ENCODE measurements at regions not wholly inside any gene's neighbourhood (a gene's known extent, or its start where the extent isn't known, plus 50 kb on each side); places are given as distances from the start of the nearest gene placed in this dataset.

GRCh38 chr4:159476886-159477285 is 374.0 kb downstream of the RAPGEF2 start:
- H3K9me3 ChIP-seq, result no peaks in the 10 kb centered on the region
- no peak overlapping the region for H3K27ac ChIP-seq
- H3K36me3 ChIP-seq, result no peaks in the 10 kb centered on the region
- H3K4me1 ChIP-seq, result 0 out of 2 replicates have a peak, but pooled peaks cover 3% of the 10 kb centered on the region
- no peak overlapping the region for H3K4me2 ChIP-seq
- H3K27me3 ChIP-seq, result no peaks in the 10 kb centered on the region
- no peak overlapping the region for H3K4me3 ChIP-seq
- H4K20me1 ChIP-seq, result no peaks in the 10 kb centered on the region
- TF ChIP-seq Cebpa-rat (IDR thresholded peaks at IDR 0.05), result no peak
- H3K9ac ChIP-seq, result no peak overlapping the region

- H3K9me3 ChIP-seq, result no peaks in the 10 kb centered on the region
- no peak overlapping the region for H3K4me2 ChIP-seq
- H4K20me1 ChIP-seq, result no peaks in the 10 kb centered on the region
- no peaks in the 10 kb centered on the region for H3K27me3 ChIP-seq
- no peak overlapping the region for H3K9ac ChIP-seq
- no peak overlapping the region for H3K4me3 ChIP-seq
- H3K4me1 ChIP-seq, result peaks cover 10% of the 10 kb centered on the region
- no peak for TF ChIP-seq Cebpa-rat (IDR thresholded peaks at IDR 0.05)
- no peak overlapping the region for H3K27ac ChIP-seq
- no peaks in the 10 kb centered on the region for H3K36me3 ChIP-seq
Observed at GRCh38 chr4:159480826-159481225, 377.9 kb downstream of the RAPGEF2 start.

- no peak overlapping the region for H3K4me3 ChIP-seq
- no peak for TF ChIP-seq Cebpa-rat (IDR thresholded peaks at IDR 0.05)
- peaks cover 10% of the 10 kb centered on the region for H3K4me1 ChIP-seq
Observed at GRCh38 chr4:159481936-159482335, 379.1 kb downstream of the RAPGEF2 start.

GRCh38 chr4:159483110-159483781 is 380.4 kb downstream of the RAPGEF2 start:
- Histone ChIP-seq H3K27ac (no peak overlapping the region), H3K4me2 (peak overlapping the region; percentile 22), H3K27me3 (no peaks in the 10 kb centered on the region)

More at GRCh38 chr4:159481936-159482335, 379.1 kb downstream of the RAPGEF2 start:
- Histone ChIP-seq H3K9me3 (no peaks in the 10 kb centered on the region), H3K27me3 (no peaks in the 10 kb centered on the region), H4K20me1 (no peaks in the 10 kb centered on the region), H3K36me3 (no peaks in the 10 kb centered on the region), H3K27ac (no peak overlapping the region), H3K4me2 (no peak overlapping the region), H3K9ac (no peak overlapping the region)

GRCh38 chr4:159483782-159484741 is 381.2 kb downstream of the RAPGEF2 start:
- Histone ChIP-seq H3K9me3 (no peaks in the 10 kb centered on the region), H3K4me1 (peaks cover 10% of the 10 kb centered on the region), H3K9ac (no peak overlapping the region), H4K20me1 (no peaks in the 10 kb centered on the region), H3K4me2 (peak overlapping the region; percentile 22; the same call in 1 of the 2 replicates), H3K4me3 (no peak overlapping the region), H3K36me3 (no peaks in the 10 kb centered on the region), H3K27me3 (no peaks in the 10 kb centered on the region), H3K27ac (no peak overlapping the region)
- TF ChIP-seq Cebpa-rat (IDR thresholded peaks at IDR 0.05), result no peak

More at GRCh38 chr4:159483110-159483781, 380.4 kb downstream of the RAPGEF2 start:
- Histone ChIP-seq H3K36me3 (no peaks in the 10 kb centered on the region), H3K4me3 (no peak overlapping the region), H3K4me1 (peaks cover 10% of the 10 kb centered on the region), H3K9ac (no peak overlapping the region), H3K9me3 (no peaks in the 10 kb centered on the region), H4K20me1 (no peaks in the 10 kb centered on the region)
- TF ChIP-seq Cebpa-rat (IDR thresholded peaks at IDR 0.05), result no peak

GRCh38 chr4:159484864-159485263 is 382.0 kb downstream of the RAPGEF2 start:
- Histone ChIP-seq H3K9ac (no peak overlapping the region), H3K36me3 (no peaks in the 10 kb centered on the region), H3K4me1 (peaks cover 10% of the 10 kb centered on the region), H3K27ac (no peak overlapping the region), H3K27me3 (no peaks in the 10 kb centered on the region), H3K9me3 (no peaks in the 10 kb centered on the region), H3K4me3 (no peak overlapping the region), H4K20me1 (no peaks in the 10 kb centered on the region), H3K4me2 (no peak overlapping the region)
- TF ChIP-seq Cebpa-rat (IDR thresholded peaks at IDR 0.05), result no peak

GRCh38 chr4:159487284-159487747 is 384.4 kb downstream of the RAPGEF2 start:
- H3K9ac ChIP-seq, result no peak overlapping the region
- peaks cover 10% of the 10 kb centered on the region for H3K4me1 ChIP-seq
- H3K27ac ChIP-seq, result no peak overlapping the region
- H4K20me1 ChIP-seq, result no peaks in the 10 kb centered on the region
- TF ChIP-seq Cebpa-rat (IDR thresholded peaks at IDR 0.05), result no peak
- H3K27me3 ChIP-seq, result no peaks in the 10 kb centered on the region
- no peak overlapping the region for H3K4me2 ChIP-seq
- no peaks in the 10 kb centered on the region; the same call in 1 of the 2 replicates for H3K9me3 ChIP-seq
- no peak overlapping the region for H3K4me3 ChIP-seq
- H3K36me3 ChIP-seq, result no peaks in the 10 kb centered on the region

- Histone ChIP-seq H4K20me1 (no peaks in the 10 kb centered on the region), H3K36me3 (no peaks in the 10 kb centered on the region), H3K9me3 (no peaks in the 10 kb centered on the region; the same call in 1 of the 2 replicates), H3K9ac (no peak overlapping the region), H3K27ac (no peak overlapping the region), H3K4me3 (no peak overlapping the region), H3K4me1 (no peaks in the 10 kb centered on the region), H3K4me2 (no peak overlapping the region), H3K27me3 (no peaks in the 10 kb centered on the region)
- no peak for TF ChIP-seq Cebpa-rat (IDR thresholded peaks at IDR 0.05)
Observed at GRCh38 chr4:159489646-159490045, 386.8 kb downstream of the RAPGEF2 start.

GRCh38 chr4:159495515-159496236 is 392.8 kb downstream of the RAPGEF2 start:
- Histone ChIP-seq H4K20me1 (no peaks in the 10 kb centered on the region), H3K36me3 (no peaks in the 10 kb centered on the region), H3K9me3 (no peaks in the 10 kb centered on the region; the same call in 1 of the 2 replicates), H3K4me3 (no peak overlapping the region), H3K4me2 (no peak overlapping the region), H3K4me1 (no peaks in the 10 kb centered on the region), H3K27ac (no peak overlapping the region), H3K27me3 (no peaks in the 10 kb centered on the region), H3K9ac (no peak overlapping the region)
- TF ChIP-seq Cebpa-rat (IDR thresholded peaks at IDR 0.05), result no peak

All from BLaER1 (cell line).